ENCODE measurements at regions not wholly inside any gene's neighbourhood (a gene's known extent, or its start where the extent isn't known, plus 50 kb on each side); places are given as distances from the start of the nearest gene placed in this dataset.

DNA sequence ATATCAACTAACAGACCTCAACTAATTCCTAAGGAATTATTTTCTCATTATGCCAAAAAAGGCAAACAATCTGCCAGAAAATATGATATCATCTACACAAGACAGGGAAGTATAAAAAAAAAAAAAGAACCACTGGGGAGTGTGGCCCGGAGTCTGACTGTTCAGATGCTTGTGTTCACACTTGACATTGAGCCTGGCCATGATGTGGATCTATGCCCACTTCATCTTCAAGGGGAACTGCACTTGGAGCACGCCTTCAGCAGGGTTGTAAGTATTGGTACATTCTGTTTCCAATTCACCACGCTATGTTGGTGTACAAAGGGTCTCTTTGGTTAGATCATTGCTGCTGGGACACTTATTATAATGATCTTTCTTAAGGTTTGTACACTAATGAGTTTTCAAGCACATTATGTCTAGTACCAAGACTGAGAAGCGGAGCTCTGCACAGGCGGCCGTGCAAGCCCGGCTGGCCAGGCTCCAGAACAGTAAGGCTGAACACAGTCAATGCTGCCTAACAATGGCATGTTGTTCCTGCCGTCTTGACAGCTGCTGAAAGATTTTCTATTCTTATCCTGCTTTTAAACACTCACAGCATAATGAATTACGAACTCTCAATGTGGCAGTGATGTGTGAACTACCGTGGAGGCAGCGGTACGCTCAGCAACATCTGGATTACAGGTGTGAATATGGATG is 788.4 kb upstream of the SOX11 start:
- TF ChIP-seq, protein P1, sequence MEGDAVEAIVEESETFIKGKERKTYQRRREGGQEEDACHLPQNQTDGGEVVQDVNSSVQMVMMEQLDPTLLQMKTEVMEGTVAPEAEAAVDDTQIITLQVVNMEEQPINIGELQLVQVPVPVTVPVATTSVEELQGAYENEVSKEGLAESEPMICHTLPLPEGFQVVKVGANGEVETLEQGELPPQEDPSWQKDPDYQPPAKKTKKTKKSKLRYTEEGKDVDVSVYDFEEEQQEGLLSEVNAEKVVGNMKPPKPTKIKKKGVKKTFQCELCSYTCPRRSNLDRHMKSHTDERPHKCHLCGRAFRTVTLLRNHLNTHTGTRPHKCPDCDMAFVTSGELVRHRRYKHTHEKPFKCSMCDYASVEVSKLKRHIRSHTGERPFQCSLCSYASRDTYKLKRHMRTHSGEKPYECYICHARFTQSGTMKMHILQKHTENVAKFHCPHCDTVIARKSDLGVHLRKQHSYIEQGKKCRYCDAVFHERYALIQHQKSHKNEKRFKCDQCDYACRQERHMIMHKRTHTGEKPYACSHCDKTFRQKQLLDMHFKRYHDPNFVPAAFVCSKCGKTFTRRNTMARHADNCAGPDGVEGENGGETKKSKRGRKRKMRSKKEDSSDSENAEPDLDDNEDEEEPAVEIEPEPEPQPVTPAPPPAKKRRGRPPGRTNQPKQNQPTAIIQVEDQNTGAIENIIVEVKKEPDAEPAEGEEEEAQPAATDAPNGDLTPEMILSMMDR (conservative IDR thresholded peaks at IDR 0.05; ENCODE audit: low read depth, low read length), result no peak
- DNase-seq (ENCODE audit: low read depth), result no peak
- no peak overlapping the region for H3K4me3 ChIP-seq (ENCODE audit: low read depth, low read length)

DNA sequence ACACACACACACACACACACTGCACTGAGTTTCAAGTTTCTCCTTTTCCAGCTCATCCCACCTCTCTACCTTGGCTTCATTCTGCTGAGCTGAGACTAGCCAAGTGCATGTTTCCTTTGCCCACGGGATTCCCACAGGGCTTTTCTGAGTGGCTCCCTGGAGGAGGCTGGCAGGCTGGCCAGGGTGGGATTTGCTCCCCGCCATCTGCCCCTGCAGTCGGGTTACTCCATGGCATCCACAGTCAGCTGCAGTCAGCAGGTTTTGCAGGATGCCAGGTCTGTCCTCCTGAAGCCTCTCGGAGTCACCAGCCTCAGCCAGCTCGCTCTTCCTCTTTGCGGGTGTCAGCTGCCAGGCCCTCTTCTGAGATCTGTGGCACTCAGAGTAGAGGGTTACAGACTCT is 783.7 kb upstream of the SOX11 start:
- DNase-seq (ENCODE audit: low read depth), result no peak
- no peak overlapping the region for H3K4me3 ChIP-seq (ENCODE audit: low read depth, low read length)
- TF ChIP-seq, protein P1 (conservative IDR thresholded peaks at IDR 0.05; ENCODE audit: low read depth, low read length), result no peak

DNA sequence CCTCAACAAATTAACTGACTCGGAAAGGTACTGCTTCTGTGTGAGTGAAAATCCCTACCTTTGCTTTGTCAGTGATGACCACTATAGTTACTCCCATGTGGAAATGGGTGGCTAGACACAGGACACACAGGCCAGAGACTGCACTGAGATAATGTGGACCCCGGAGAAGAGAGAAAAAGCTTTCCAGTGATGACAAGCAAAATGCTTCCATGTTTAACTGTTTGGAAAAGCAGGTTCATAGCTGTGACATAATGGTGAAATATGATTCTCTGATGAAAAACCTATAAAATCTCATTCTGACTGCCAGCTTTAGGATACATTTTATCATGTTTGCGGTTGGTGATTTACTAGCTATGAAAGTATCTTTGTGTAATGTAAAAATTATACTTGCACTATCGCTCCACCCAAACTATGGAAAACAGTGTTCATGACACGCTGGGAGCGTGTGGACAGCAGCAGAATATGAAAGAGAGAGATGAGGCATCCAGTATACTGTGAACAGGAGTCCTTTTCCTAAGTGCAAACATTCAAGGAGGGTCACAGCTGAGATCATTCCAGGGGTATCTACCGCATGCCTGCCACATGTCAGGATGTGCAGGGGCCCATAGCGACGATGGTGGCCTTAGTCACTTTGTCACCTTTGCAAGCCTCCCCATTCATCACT is 782.7 kb upstream of the SOX11 start:
- TF ChIP-seq, protein P1 (conservative IDR thresholded peaks at IDR 0.05; ENCODE audit: low read depth, low read length), result no peak
- no peak for DNase-seq (ENCODE audit: low read depth)

DNA sequence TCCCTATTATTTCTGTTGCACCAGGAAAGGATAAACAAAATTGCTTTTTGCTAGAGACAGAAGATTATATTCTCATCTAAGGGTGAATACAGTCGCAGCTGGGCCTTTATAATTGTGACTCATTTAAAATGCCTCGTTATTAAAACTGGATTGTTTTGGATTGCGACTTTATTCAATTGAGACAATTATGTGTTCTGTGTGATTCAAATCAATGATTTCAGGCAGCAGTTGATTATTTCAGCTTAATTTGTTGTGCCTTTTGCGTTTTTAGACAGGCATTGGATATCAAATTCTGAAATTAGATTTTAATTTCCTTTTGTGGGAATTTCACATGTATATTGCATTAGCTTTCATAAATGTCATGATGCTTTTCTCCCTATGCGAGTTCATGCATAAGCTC is 778.1 kb upstream of the SOX11 start:
- TF ChIP-seq, protein P1 (conservative IDR thresholded peaks at IDR 0.05; ENCODE audit: low read depth, low read length), result no peak
- no peak overlapping the region for H3K4me3 ChIP-seq (ENCODE audit: low read depth, low read length)
- no peak for DNase-seq (ENCODE audit: low read depth)

More for the DNA sequence above, 782.7 kb upstream of the SOX11 start:
- no peak overlapping the region for H3K4me3 ChIP-seq (ENCODE audit: low read depth, low read length)

DNA sequence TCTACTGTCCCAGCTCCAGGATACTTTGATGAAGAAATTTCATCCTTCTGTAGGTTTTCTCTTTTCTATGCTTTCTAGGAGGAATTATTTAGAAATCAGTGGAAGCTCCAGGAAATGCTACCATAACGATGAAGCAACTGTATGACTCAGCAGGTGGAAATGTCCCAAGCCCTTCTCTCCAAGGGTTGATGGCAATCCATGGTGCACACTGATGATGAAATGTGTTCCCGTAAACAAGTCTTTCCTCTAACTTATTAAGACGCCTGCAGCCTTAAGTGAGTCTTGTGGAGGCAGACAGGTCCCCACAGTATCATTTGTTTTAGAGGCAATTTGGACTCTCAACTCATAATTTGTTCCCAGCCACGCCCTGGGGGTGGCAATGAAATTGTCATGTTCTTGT is 777.6 kb upstream of the SOX11 start:
- no peak overlapping the region for H3K4me3 ChIP-seq (ENCODE audit: low read depth, low read length)
- TF ChIP-seq, protein P1 (conservative IDR thresholded peaks at IDR 0.05; ENCODE audit: low read depth, low read length), result no peak
- DNase-seq (ENCODE audit: low read depth), result peak; percentile 9

DNA sequence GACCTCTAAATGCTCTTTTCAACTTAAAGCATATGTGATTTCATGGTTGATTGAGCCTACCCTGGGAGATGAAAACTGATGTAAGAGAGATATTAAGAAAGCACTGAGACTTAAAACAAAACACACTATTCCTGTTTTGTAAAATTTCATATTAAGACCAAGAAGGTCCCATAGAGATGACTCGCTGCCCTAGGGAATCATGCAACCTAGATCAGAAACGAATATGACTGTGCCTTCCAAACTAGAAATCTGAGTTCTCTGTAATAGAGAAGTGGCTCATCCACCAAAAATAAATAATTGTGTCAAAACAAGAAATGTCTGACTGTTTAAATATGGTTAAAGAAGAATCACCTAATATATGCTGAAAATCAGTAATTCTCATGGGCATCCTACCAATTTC is 776.8 kb upstream of the SOX11 start:
- TF ChIP-seq, protein P1 (conservative IDR thresholded peaks at IDR 0.05; ENCODE audit: low read depth, low read length), result no peak
- DNase-seq (ENCODE audit: low read depth), result no peak
- no peak overlapping the region for H3K4me3 ChIP-seq (ENCODE audit: low read depth, low read length)

DNA sequence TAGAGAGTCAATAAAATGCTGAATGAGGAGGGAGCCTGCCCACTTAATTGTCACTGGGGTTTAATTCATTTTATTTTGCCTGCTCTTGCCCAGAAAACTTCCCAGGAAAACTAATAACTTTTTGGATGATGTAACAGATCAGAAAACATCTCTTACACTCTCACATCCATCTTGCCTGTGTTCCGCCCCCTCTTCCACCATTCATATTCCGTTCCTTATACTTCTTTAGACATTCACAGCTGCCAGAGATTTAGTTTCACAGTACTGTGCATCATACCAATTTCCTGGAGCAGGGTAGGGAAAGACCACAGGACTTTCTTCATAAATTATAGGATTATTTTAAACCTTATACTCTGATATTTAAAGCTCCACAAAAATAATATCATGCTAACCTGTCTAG is 776.1 kb upstream of the SOX11 start:
- TF ChIP-seq, protein P1 (conservative IDR thresholded peaks at IDR 0.05; ENCODE audit: low read depth, low read length), result no peak
- DNase-seq (ENCODE audit: low read depth), result no peak
- no peak overlapping the region for H3K4me3 ChIP-seq (ENCODE audit: low read depth, low read length)
